Neural cell (in vitro differentiated cells): ENCODE measurements at regions not wholly inside any gene's neighbourhood (a gene's known extent, or its start where the extent isn't known, plus 50 kb on each side); places are given as distances from the start of the nearest gene placed in this dataset.

Source experiments
- CTCF ChIP-seq: fragments of 450-650 bp; IDR thresholded peaks from 2 replicates; pipeline ENCODE4 v1.5.1; 2014; ENCODE audit warnings: antibody characterized with exemption, mild to moderate bottlenecking, moderate library complexity; ENCODE audit not compliant: poor library complexity, severe bottlenecking
- EZH2 ChIP-seq: fragments of 200-600, 300-800 bp; shearing (Covaris generic), sonication (generic); IDR thresholded peaks from 2 replicates; pipeline ENCODE4 v1.6.1; 2014; ENCODE audit warnings: antibody characterized with exemption, low read length, borderline replicate concordance, mild to moderate bottlenecking; ENCODE audit not compliant: insufficient read depth, poor library complexity, severe bottlenecking
- MXI1 ChIP-seq: fragments of 450-650 bp; conservative IDR thresholded peaks from 2 replicates; pipeline ENCODE4 v1.6.1; 2014; ENCODE audit warnings: antibody characterized with exemption, mild to moderate bottlenecking; ENCODE audit not compliant: poor library complexity, severe bottlenecking
- POLR2AphosphoS5 ChIP-seq: IDR thresholded peaks from 2 replicates; pipeline ENCODE4 v1.6.1; 2012
- RAD21 ChIP-seq: fragments of 450-650 bp; conservative IDR thresholded peaks from 2 replicates; pipeline ENCODE4 v1.6.1; 2014; ENCODE audit warnings: antibody characterized with exemption, mild to moderate bottlenecking, moderate library complexity
- REST ChIP-seq: IDR thresholded peaks from 2 replicates; pipeline ENCODE4 v1.6.1; 2012; ENCODE audit warnings: borderline replicate concordance

DNA sequence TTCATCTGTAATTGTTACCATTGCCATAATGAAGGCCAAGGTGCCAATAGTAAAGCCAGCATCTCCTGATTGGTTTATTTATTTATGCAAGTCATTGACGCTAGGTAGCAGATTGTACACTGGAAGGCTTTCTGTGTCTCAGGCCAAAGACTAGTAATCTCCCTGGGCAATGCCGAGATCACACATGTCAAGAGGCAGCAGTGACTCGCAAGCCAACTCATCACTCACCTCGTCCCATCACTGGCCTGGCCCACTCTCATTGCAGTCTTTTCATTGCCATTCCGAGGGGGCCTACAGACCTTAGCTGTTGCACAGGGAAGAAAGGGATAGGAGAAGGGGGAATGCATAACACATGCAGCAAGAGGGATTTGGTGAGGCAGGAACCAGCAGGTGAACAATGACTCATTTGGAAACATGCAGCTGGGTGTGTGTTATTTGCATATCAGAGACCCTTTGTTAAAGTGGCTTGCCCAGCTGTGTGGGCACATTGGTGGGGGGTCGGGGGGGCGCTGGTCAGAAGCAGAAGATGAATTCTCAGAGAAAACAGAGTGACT lies 448.7 kb upstream of the HNRNPA3 start:
- TF ChIP-seq RAD21 (no peak), POLR2AphosphoS5 (no peak), CTCF (no peak), EZH2 (no peak), REST (no peak), MXI1 (no peak)
